CD14-positive monocyte (primary cell): ENCODE measurements at regions not wholly inside any gene's neighbourhood (a gene's known extent, or its start where the extent isn't known, plus 50 kb on each side); places are given as distances from the start of the nearest gene placed in this dataset.

ENCODE experiments used
- DNase-seq, 3 donors: peaks; one replicate each; pipeline ENCODE4 v3.0.0-alpha.2; 2011 to 2022
- H2AFZ ChIP-seq: 2 replicates; pipeline ENCODE4 v1.6.0; 2012; ENCODE audit warnings: mild to moderate bottlenecking, low read depth, low read length, inconsistent platforms; ENCODE audit not compliant: insufficient read depth, poor library complexity, severe bottlenecking
- H3K27ac ChIP-seq, 2 donors: 1 replicate in 1 of 2; 2 replicates in 1 of 2; pipeline ENCODE4 v1.5.1; 2012 to 2013; ENCODE audit warnings: low read length in 2 of 2, control low read depth in 1 of 2, inconsistent platforms in 1 of 2, low read depth in 1 of 2, mild to moderate bottlenecking in 1 of 2
- H3K27me3 ChIP-seq, 2 donors: one replicate each; pipeline versions ENCODE4 v1.6.0 to v1.6.1; 2011 to 2013; ENCODE audit warnings: low read length in 2 of 2; ENCODE audit not compliant: control insufficient read depth in 2 of 2, insufficient read depth in 2 of 2
- H3K36me3 ChIP-seq, 2 donors: replicated peaks in 1 of 2; 1 replicate in 1 of 2; 2 replicates in 1 of 2; pipeline versions ENCODE4 v1.5.1 to v1.6.1; 2012 to 2013; ENCODE audit warnings: low read length in 2 of 2, control low read depth in 1 of 2, inconsistent platforms in 1 of 2, mild to moderate bottlenecking in 1 of 2; ENCODE audit not compliant: insufficient read depth in 2 of 2, control insufficient read depth in 1 of 2
- H3K4me1 ChIP-seq, 2 donors: 1 replicate in 1 of 2; 2 replicates in 1 of 2; pipeline versions ENCODE4 v1.5.1 to v1.6.1; 2012 to 2013; ENCODE audit warnings: low read length in 2 of 2, control low read depth in 1 of 2, inconsistent platforms in 1 of 2, mild to moderate bottlenecking in 1 of 2, moderate library complexity in 1 of 2; ENCODE audit not compliant: insufficient read depth in 2 of 2, control insufficient read depth in 1 of 2
- H3K4me2 ChIP-seq: replicated peaks from 2 replicates; pipeline ENCODE3; 2012; ENCODE audit warnings: low read length, moderate library complexity, mild to moderate bottlenecking; ENCODE audit not compliant: poor library complexity, severe bottlenecking; ENCODE audit errors: extremely low read depth
- H3K4me3 ChIP-seq, 3 experiments: fragments of 200-600 bp in 1 of 3; sonication (generic) in 1 of 3; replicated peaks in 1 of 3; 1 replicate in 2 of 3; 2 replicates in 1 of 3; pipeline ENCODE4 v1.5.1; 2011 to 2013; ENCODE audit warnings: low read length in 3 of 3, mild to moderate bottlenecking in 3 of 3, control low read depth in 2 of 3, low read depth in 2 of 3, inconsistent platforms in 1 of 3, moderate library complexity in 1 of 3
- H3K79me2 ChIP-seq: 2 replicates; pipeline ENCODE4 v1.6.0; 2012; ENCODE audit warnings: mild to moderate bottlenecking, control low read depth, inconsistent platforms, low read length, moderate library complexity; ENCODE audit not compliant: insufficient read depth
- H3K9ac ChIP-seq: 2 replicates; pipeline ENCODE4 v1.6.0; 2017; ENCODE audit warnings: low read length, mild to moderate bottlenecking; ENCODE audit not compliant: insufficient read depth, poor library complexity, severe bottlenecking
- H3K9me3 ChIP-seq, 2 donors: replicated peaks in 1 of 2; 1 replicate in 1 of 2; 2 replicates in 1 of 2; pipeline versions ENCODE4 v1.5.1 to v1.6.1; 2012 to 2013; ENCODE audit warnings: low read length in 2 of 2, control low read depth in 1 of 2; ENCODE audit not compliant: control insufficient read depth in 1 of 2, insufficient read depth in 1 of 2
- H4K20me1 ChIP-seq: 2 replicates; pipeline ENCODE4 v1.6.0; 2012; ENCODE audit warnings: mild to moderate bottlenecking, low read length, control low read depth, moderate library complexity; ENCODE audit not compliant: insufficient read depth
- H3K27ac Mint-ChIP-seq, 7 donors: one replicate each; pipeline ENCODE4 v1.8.0; 2020; ENCODE audit warnings: mild to moderate bottlenecking in 7 of 7, mixed read lengths in 7 of 7, moderate library complexity in 6 of 7, inconsistent platforms in 2 of 7
- H3K27me3 Mint-ChIP-seq, 3 donors: one replicate each; pipeline ENCODE4 v1.8.0; 2021 to 2022; ENCODE audit warnings: low read depth in 3 of 3, mild to moderate bottlenecking in 3 of 3, mixed read lengths in 3 of 3, moderate library complexity in 3 of 3, inconsistent platforms in 1 of 3
- H3K36me3 Mint-ChIP-seq, 2 donors: one replicate each; pipeline ENCODE4 v1.8.0; 2020; ENCODE audit warnings: mixed read lengths in 2 of 2, inconsistent platforms in 1 of 2, mild to moderate bottlenecking in 1 of 2
- H3K4me1 Mint-ChIP-seq: one replicate; pipeline ENCODE4 v1.8.0; 2020; ENCODE audit warnings: mild to moderate bottlenecking, mixed read lengths
- H3K4me3 Mint-ChIP-seq, 2 donors: one replicate each; pipeline ENCODE4 v1.8.0; 2020; ENCODE audit warnings: mild to moderate bottlenecking in 2 of 2, mixed read lengths in 2 of 2, moderate library complexity in 1 of 2
- H3K9me3 Mint-ChIP-seq, 7 donors: one replicate each; pipeline ENCODE4 v1.8.0; 2020 to 2022; ENCODE audit warnings: mixed read lengths in 7 of 7, mild to moderate bottlenecking in 6 of 7, moderate library complexity in 6 of 7, inconsistent platforms in 2 of 7
- WGBS: methylation state at CpG from one replicate; pipeline ENCODE4 v1.1.5; 2013; ENCODE audit warnings: missing lambda C conversion rate; ENCODE audit not compliant: insufficient coverage; 5-methylcytosine and 5-hydroxymethylcytosine counted together
- intact Hi-C, 2 donors: fragments of 100-400 bp; cut with micrococcal nuclease; formaldehyde crosslinking; loops; one replicate each; pipeline versions ENCODE4 v1.15.0 to v1.15.1; 2023
- TF ChIP-seq, protein P1 (sequence below): fragments of 200-600 bp; IDR thresholded peaks from one replicate; pipeline ENCODE4 v1.8.0; 2022; ENCODE audit warnings: antibody characterized with exemption, mild to moderate bottlenecking

DNA sequence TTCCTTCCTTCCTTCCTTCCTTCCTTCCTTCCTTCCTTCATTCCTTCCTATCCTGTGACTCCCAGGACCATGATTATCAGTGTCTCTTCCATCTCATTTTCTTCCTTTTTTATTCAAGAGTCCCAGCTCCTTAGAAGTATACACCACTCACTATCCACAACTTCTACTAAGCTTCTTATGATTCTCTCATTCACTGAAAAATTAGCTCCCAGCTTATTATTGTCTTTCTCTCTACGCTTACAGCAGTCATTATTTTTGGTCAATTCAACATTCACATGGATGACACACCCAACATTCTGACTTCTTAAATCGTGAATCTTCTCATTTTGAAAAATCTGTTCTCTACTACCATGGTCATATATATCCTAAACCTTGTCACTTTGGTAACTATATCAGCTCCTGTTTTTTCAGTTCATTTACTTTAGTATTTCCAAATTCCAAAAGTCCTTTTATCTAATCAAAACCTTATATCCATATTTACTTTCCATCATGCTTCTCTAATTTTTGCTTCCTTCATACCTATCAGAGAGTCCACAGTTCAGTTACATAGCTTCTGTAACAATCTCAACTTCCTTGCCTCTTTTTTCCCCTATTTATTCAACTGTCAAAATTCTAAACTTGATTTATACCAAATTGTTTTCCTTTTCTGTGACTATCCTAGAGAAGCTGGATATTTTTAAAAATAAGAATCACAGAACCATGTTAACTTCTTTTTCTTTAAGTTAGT, 677.5 kb downstream of the RAPGEF2 start:
- TF ChIP-seq, protein P1, sequence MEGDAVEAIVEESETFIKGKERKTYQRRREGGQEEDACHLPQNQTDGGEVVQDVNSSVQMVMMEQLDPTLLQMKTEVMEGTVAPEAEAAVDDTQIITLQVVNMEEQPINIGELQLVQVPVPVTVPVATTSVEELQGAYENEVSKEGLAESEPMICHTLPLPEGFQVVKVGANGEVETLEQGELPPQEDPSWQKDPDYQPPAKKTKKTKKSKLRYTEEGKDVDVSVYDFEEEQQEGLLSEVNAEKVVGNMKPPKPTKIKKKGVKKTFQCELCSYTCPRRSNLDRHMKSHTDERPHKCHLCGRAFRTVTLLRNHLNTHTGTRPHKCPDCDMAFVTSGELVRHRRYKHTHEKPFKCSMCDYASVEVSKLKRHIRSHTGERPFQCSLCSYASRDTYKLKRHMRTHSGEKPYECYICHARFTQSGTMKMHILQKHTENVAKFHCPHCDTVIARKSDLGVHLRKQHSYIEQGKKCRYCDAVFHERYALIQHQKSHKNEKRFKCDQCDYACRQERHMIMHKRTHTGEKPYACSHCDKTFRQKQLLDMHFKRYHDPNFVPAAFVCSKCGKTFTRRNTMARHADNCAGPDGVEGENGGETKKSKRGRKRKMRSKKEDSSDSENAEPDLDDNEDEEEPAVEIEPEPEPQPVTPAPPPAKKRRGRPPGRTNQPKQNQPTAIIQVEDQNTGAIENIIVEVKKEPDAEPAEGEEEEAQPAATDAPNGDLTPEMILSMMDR: no peak
- Histone ChIP-seq H3K4me1 (no peaks in the 10 kb centered on the region), H3K27ac (no peak overlapping the region), H3K9me3 (no peaks in the 10 kb centered on the region), H3K36me3 (no peaks in the 10 kb centered on the region), H3K4me2 (no peak overlapping the region), H3K79me2 (no peaks in the 10 kb centered on the region), H3K9ac (no peak overlapping the region), H3K4me3 (no peak overlapping the region), H2AFZ (no peak overlapping the region), H4K20me1 (no peaks in the 10 kb centered on the region), H3K27me3 (no peaks in the 10 kb centered on the region)
- Mint-ChIP-seq H3K4me1 (no peaks in the 10 kb centered on the region), H3K9me3 (peaks cover 0 to 3% (median 0%) of the 10 kb centered on the region in 7 donors), H3K27me3 (no peaks in the 10 kb centered on the region), H3K36me3 (no peaks in the 10 kb centered on the region), H3K4me3 (no peak overlapping the region), H3K27ac (no peak overlapping the region)
- WGBS: 88% methylated on average over 2 of the region's 2 CpGs
- no peak for DNase-seq
- intact Hi-C loops: no loop called here

DNA sequence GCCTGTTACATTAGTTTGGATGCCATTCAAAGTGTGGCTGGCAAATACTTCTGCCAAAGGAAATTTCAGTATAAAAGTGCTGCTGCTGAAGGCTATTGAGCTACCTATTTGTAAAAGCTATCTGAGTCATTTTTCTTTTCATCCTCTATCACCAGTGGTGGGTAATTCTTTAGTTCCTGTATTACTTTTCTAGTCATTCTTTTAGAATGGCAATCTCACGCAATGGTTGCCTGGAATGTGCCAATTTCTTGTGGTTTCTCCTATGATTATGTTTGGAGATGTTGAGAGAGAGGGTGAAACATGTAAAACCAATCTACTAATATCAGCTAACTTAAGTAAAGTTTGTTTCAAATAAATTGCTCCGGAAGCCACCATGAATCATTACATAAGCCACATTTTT, 685.0 kb downstream of the RAPGEF2 start:
- DNase-seq: no peak
- Mint-ChIP-seq H3K27me3 (peaks cover 0 to 4% (median 2%) of the 10 kb centered on the region in 3 donors), H3K4me1 (no peaks in the 10 kb centered on the region), H3K36me3 (no peaks in the 10 kb centered on the region), H3K27ac (no peak overlapping the region), H3K9me3 (peaks cover 0 to 15% (median 4%) of the 10 kb centered on the region in 7 donors), H3K4me3 (no peak overlapping the region)
- no peaks in the 10 kb centered on the region for H4K20me1 ChIP-seq
- H2AFZ ChIP-seq: no peak overlapping the region
- no peaks in the 10 kb centered on the region for H3K4me1 ChIP-seq
- H3K79me2 ChIP-seq: no peaks in the 10 kb centered on the region
- no CpG with 5 or more reads among the region's 2 CpGs for WGBS
- H3K4me3 ChIP-seq: no peak overlapping the region
- TF ChIP-seq, protein P1: no peak
- intact Hi-C loops: no loop called here
- H3K4me2 ChIP-seq: no peak overlapping the region
- no peak overlapping the region for H3K9ac ChIP-seq
- H3K27me3 ChIP-seq: no peaks in the 10 kb centered on the region
- H3K9me3 ChIP-seq: peaks cover 0 to 5% of the 10 kb centered on the region in 2 donors
- no peaks in the 10 kb centered on the region for H3K36me3 ChIP-seq
- no peak overlapping the region for H3K27ac ChIP-seq
